ENCODE measurements at regions not wholly inside any gene's neighbourhood (a gene's known extent, or its start where the extent isn't known, plus 50 kb on each side); places are given as distances from the start of the nearest gene placed in this dataset.

DNA sequence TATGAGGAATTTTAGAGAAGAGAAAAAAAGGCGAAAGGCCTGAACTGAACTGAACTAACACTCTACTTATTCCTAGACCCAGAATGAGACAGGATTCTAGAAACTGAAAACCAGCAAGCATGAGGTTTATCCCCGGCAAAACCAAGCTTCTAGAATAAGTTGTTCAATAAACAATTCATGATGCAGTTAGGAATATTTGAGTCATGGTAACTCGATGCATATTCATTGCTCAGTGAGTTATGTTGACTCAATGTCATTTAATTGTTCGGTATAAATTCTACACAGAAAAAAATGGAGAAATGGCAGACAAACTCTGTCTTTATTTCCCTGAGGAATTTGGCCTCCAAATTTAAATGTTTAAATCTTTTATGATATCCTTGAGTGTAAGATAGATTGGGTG, 321.5 kb downstream of the SATB2 start:
- Histone ChIP-seq H3K36me3 (ENCODE audit: insufficient read depth, low read length) (no peaks in the 10 kb centered on the region), H3K4me1 (ENCODE audit: insufficient read depth, low read length) (peaks cover 6% of the 10 kb centered on the region), H2AFZ (ENCODE audit: low read depth, low read length) (no peak overlapping the region), H3K9me3 (ENCODE audit: insufficient read depth, low read depth, low read length) (no peaks in the 10 kb centered on the region), H3K9ac (ENCODE audit: low read length) (no peak overlapping the region), H3K4me3 (ENCODE audit: insufficient read depth, low read depth, low read length) (no peak overlapping the region), H3K27me3 (ENCODE audit: insufficient read depth, low read length) (no peaks in the 10 kb centered on the region), H3K4me2 (ENCODE audit: low read length) (no peak overlapping the region), H3K27ac (ENCODE audit: low read depth, low read length) (no peak overlapping the region), H4K20me1 (ENCODE audit: insufficient read depth, low read length) (no peaks in the 10 kb centered on the region), H3K79me2 (ENCODE audit: insufficient read depth, low read length) (no peaks in the 10 kb centered on the region)
- no peaks in the 10 kb centered on the region for H3K36me3 Mint-ChIP-seq (ENCODE audit: low read depth, unreplicated experiment)
- H3K4me1 Mint-ChIP-seq (ENCODE audit: low read depth, unreplicated experiment), result peaks cover 6% of the 10 kb centered on the region
- DNase-seq (ENCODE audit: low read depth) (peak; percentile 41), FAIRE-seq (no peak)
- H3K9me3 Mint-ChIP-seq (ENCODE audit: unreplicated experiment), result peaks cover 3% of the 10 kb centered on the region
- no peaks in the 10 kb centered on the region for H3K27me3 Mint-ChIP-seq (ENCODE audit: low read depth, unreplicated experiment)
- H3K27ac Mint-ChIP-seq (ENCODE audit: unreplicated experiment), result no peak overlapping the region
- H3K4me3 Mint-ChIP-seq (ENCODE audit: unreplicated experiment), result no peak overlapping the region
- TF ChIP-seq EZH2 (IDR thresholded peaks at IDR 0.05; ENCODE audit: insufficient read depth, low read length) (no peak), CTCF (IDR thresholded peaks at IDR 0.05; ENCODE audit: insufficient read depth, low read depth, low read length) (no peak)

GRCh38 chr2:199131876-199132275, 325.9 kb downstream of the SATB2 start:
- no peak for FAIRE-seq
- no peak overlapping the region for H2AFZ ChIP-seq (ENCODE audit: low read depth, low read length)
- H3K9ac ChIP-seq (ENCODE audit: low read length), result no peak overlapping the region
- H3K36me3 Mint-ChIP-seq (ENCODE audit: low read depth, unreplicated experiment), result no peaks in the 10 kb centered on the region
- no peaks in the 10 kb centered on the region for H3K9me3 Mint-ChIP-seq (ENCODE audit: unreplicated experiment)
- H3K4me3 ChIP-seq (ENCODE audit: insufficient read depth, low read depth, low read length), result no peak overlapping the region
- H3K27ac ChIP-seq (ENCODE audit: low read depth, low read length), result no peak overlapping the region
- H4K20me1 ChIP-seq (ENCODE audit: insufficient read depth, low read length), result no peaks in the 10 kb centered on the region
- no peaks in the 10 kb centered on the region for H3K27me3 Mint-ChIP-seq (ENCODE audit: low read depth, unreplicated experiment)
- H3K4me1 Mint-ChIP-seq (ENCODE audit: low read depth, unreplicated experiment), result peaks cover 3% of the 10 kb centered on the region
- H3K27ac Mint-ChIP-seq (ENCODE audit: unreplicated experiment), result no peak overlapping the region
- no peak for DNase-seq (ENCODE audit: low read depth)
- H3K4me2 ChIP-seq (ENCODE audit: low read length), result no peak overlapping the region
- H3K27me3 ChIP-seq (ENCODE audit: insufficient read depth, low read length), result no peaks in the 10 kb centered on the region
- no peak for TF ChIP-seq EZH2 (IDR thresholded peaks at IDR 0.05; ENCODE audit: insufficient read depth, low read length)
- H3K36me3 ChIP-seq (ENCODE audit: insufficient read depth, low read length), result no peaks in the 10 kb centered on the region
- no peaks in the 10 kb centered on the region for H3K9me3 ChIP-seq (ENCODE audit: insufficient read depth, low read depth, low read length)
- no peak overlapping the region for H3K4me3 Mint-ChIP-seq (ENCODE audit: unreplicated experiment)
- H3K79me2 ChIP-seq (ENCODE audit: insufficient read depth, low read length), result no peaks in the 10 kb centered on the region
- peaks cover 4% of the 10 kb centered on the region for H3K4me1 ChIP-seq (ENCODE audit: insufficient read depth, low read length)

DNA sequence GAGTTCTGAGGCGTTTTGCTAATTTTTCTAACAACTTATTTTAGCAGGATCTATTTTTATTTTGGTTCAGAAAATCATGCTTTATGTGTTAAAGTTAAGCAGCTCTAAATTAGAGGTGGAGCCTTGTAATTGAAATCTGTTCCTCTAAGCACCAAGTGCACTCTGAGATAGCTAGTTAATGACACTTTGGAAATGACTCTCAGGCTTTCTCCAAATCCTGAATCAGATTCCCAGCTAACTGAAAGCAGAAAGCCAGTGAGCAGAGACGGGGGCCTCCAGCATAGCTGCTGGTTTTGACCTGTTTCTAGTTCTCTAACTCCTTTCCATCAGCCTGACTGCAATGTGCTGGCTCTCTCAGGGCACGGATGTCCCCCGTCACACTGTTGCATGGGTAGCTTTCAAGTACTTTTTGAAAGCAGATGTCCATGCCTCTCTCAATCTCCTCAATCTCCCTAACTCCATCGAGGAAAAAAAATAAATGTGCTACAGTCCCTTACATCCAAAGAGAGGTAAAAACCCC, 326.5 kb downstream of the SATB2 start:
- no peak for FAIRE-seq
- H3K4me2 ChIP-seq (ENCODE audit: low read length), result no peak overlapping the region
- TF ChIP-seq CTCF (IDR thresholded peaks at IDR 0.05; ENCODE audit: insufficient read depth, low read depth, low read length) (no peak), EZH2 (IDR thresholded peaks at IDR 0.05; ENCODE audit: insufficient read depth, low read length) (no peak)

More for the DNA sequence above, 326.5 kb downstream of the SATB2 start:
- Histone ChIP-seq H3K4me1 (ENCODE audit: insufficient read depth, low read length) (no peaks in the 10 kb centered on the region), H3K79me2 (ENCODE audit: insufficient read depth, low read length) (no peaks in the 10 kb centered on the region), H3K36me3 (ENCODE audit: insufficient read depth, low read length) (no peaks in the 10 kb centered on the region), H4K20me1 (ENCODE audit: insufficient read depth, low read length) (no peaks in the 10 kb centered on the region), H3K9me3 (ENCODE audit: insufficient read depth, low read depth, low read length) (no peaks in the 10 kb centered on the region), H3K4me3 (ENCODE audit: insufficient read depth, low read depth, low read length) (no peak overlapping the region), H3K9ac (ENCODE audit: low read length) (no peak overlapping the region), H2AFZ (ENCODE audit: low read depth, low read length) (peak overlapping the region; percentile 24), H3K27ac (ENCODE audit: low read depth, low read length) (no peak overlapping the region), H3K27me3 (ENCODE audit: insufficient read depth, low read length) (no peaks in the 10 kb centered on the region)
- H3K36me3 Mint-ChIP-seq (ENCODE audit: low read depth, unreplicated experiment), result no peaks in the 10 kb centered on the region
- no peaks in the 10 kb centered on the region for H3K27me3 Mint-ChIP-seq (ENCODE audit: low read depth, unreplicated experiment)
- DNase-seq (ENCODE audit: low read depth), result no peak
- H3K27ac Mint-ChIP-seq (ENCODE audit: unreplicated experiment), result no peak overlapping the region
- H3K4me1 Mint-ChIP-seq (ENCODE audit: low read depth, unreplicated experiment), result no peaks in the 10 kb centered on the region
- H3K4me3 Mint-ChIP-seq (ENCODE audit: unreplicated experiment), result no peak overlapping the region
- no peaks in the 10 kb centered on the region for H3K9me3 Mint-ChIP-seq (ENCODE audit: unreplicated experiment)
